K562 (cell line): ENCODE measurements at regions not wholly inside any gene's neighbourhood (a gene's known extent, or its start where the extent isn't known, plus 50 kb on each side); places are given as distances from the start of the nearest gene placed in this dataset.

Experiments used
- ATAC-seq: fragments of 200-7000 bp; cut with Tn5 transposase; 3 replicates; pipeline ENCODE4 v1.9.1; 2020; ENCODE audit warnings: moderate library complexity
- BruUV-seq: library from RNA; stranded (reverse); fragments of 400-500 nt; replicated peaks from 2 replicates; lab custom pipeline; 2021; lab: Mats Ljungman, UMichigan
- CTCF ChIA-PET: fragments of 300-600 bp; formaldehyde crosslinking; extraction: SDS; loops from one replicate; lab custom pipeline; 2021; ENCODE audit warnings: low intra/inter-chr PET ratio; lab: Yijun Ruan, JAX
- POLR2A ChIA-PET: fragments of 300-600, 350-650 bp; sonication (Branson Sonifier 250); formaldehyde crosslinking; extraction: SDS; loops from one replicate; lab custom pipeline; 2021; ENCODE audit warnings: antibody characterized with exemption, inconsistent platforms; lab: Yijun Ruan, JAX
- DNase-seq, 4 experiments: peaks; one replicate each; pipeline versions ENCODE4 v3.0.0 to v3.0.0-alpha.2; 2011 to 2018; ENCODE audit warnings: low spot score in 3 of 4, mixed read lengths in 3 of 4; ENCODE audit errors: extremely low read depth in 1 of 4
- FAIRE-seq: peaks from 2 replicates; lab custom pipeline; 2011; peaks lifted over from hg19 to GRCh38; lab: Jason Lieb, UNC
- H2AFZ ChIP-seq: 2 replicates; pipeline ENCODE4 v1.6.0; 2011; ENCODE audit warnings: low read depth, low read length, control low read depth, inconsistent platforms
- H3K27ac ChIP-seq: fragments of 200-600 bp; 3 replicates; pipeline ENCODE4 v1.8.0; 2011; ENCODE audit warnings: low read depth, mild to moderate bottlenecking, control low read depth, inconsistent platforms, low read length, moderate library complexity, mixed read lengths; ENCODE audit errors: extremely low read depth
- H3K27me3 ChIP-seq, 2 experiments: fragments of 300-600 bp in 1 of 2; 2 replicates in 1 of 2; 3 replicates in 1 of 2; pipeline versions ENCODE4 v1.6.0 to v1.8.0; 2011; ENCODE audit warnings: inconsistent platforms in 2 of 2, low read length in 2 of 2, mild to moderate bottlenecking in 1 of 2, mixed read lengths in 1 of 2, moderate library complexity in 1 of 2; ENCODE audit not compliant: control insufficient read depth in 2 of 2, insufficient read depth in 2 of 2
- H3K36me3 ChIP-seq: fragments of 300-600 bp; 3 replicates; pipeline ENCODE4 v1.8.0; 2011; ENCODE audit warnings: mild to moderate bottlenecking, low read length, inconsistent platforms; ENCODE audit not compliant: control insufficient read depth, insufficient read depth
- H3K4me1 ChIP-seq, 2 experiments: fragments of 200-600 bp in 1 of 2; replicated peaks in 1 of 2; 2 replicates in 1 of 2; 3 replicates in 1 of 2; pipeline versions ENCODE4 v1.5.1 to v1.8.0; 2011; ENCODE audit warnings: inconsistent platforms in 2 of 2, low read length in 2 of 2, mild to moderate bottlenecking in 1 of 2, mixed read lengths in 1 of 2, moderate library complexity in 1 of 2; ENCODE audit not compliant: control insufficient read depth in 2 of 2, insufficient read depth in 2 of 2
- H3K4me2 ChIP-seq: 2 replicates; pipeline ENCODE4 v1.6.1; 2011; ENCODE audit warnings: low read length, control low read depth, inconsistent platforms, mixed read lengths; ENCODE audit not compliant: insufficient read depth
- H3K4me3 ChIP-seq: fragments of 200-600 bp; sonication (generic), shearing (Covaris generic); 2 replicates; pipeline ENCODE4 v1.5.1; 2016; ENCODE audit warnings: control low read depth, inconsistent platforms
- H3K79me2 ChIP-seq: fragments of 200-600 bp; 3 replicates; pipeline ENCODE4 v1.8.0; 2011; ENCODE audit warnings: low read length, inconsistent platforms; ENCODE audit not compliant: control insufficient read depth, insufficient read depth
- H3K9ac ChIP-seq, 2 experiments: 2 replicates each; pipeline versions ENCODE4 v1.6.0 to v1.6.1; 2011; ENCODE audit warnings: low read depth in 2 of 2, low read length in 2 of 2, control low read depth in 1 of 2, inconsistent platforms in 1 of 2, mild to moderate bottlenecking in 1 of 2, mixed read lengths in 1 of 2; ENCODE audit not compliant: insufficient read depth in 1 of 2
- H3K9me1 ChIP-seq: one replicate; pipeline ENCODE4 v1.6.0; 2011; ENCODE audit warnings: inconsistent platforms, mild to moderate bottlenecking, low read length, moderate library complexity; ENCODE audit not compliant: control insufficient read depth, insufficient read depth
- H3K9me3 ChIP-seq: replicated peaks from 2 replicates; pipeline ENCODE4 v1.5.1; 2011; ENCODE audit warnings: low read depth, low read length, inconsistent platforms; ENCODE audit not compliant: control insufficient read depth, insufficient read depth
- H4K20me1 ChIP-seq: replicated peaks from 2 replicates; pipeline ENCODE4 v1.6.1; 2011; ENCODE audit warnings: low read length, inconsistent platforms, mixed read lengths; ENCODE audit not compliant: control insufficient read depth, insufficient read depth
- BHLHE40 ChIP-seq: IDR thresholded peaks from 2 replicates; pipeline ENCODE4 v1.6.1; 2011; ENCODE audit warnings: low read length, improper control_type of control experiment
- CGGBP1 ChIP-seq: fragments of 250-450 bp; sonication (Bioruptor Pico); IDR thresholded peaks from 2 replicates; pipeline ENCODE4 v1.9.0; 2021; ENCODE audit warnings: mild to moderate bottlenecking
- FOS ChIP-seq: IDR thresholded peaks from 3 replicates; pipeline ENCODE4 v1.6.1; 2011; ENCODE audit not compliant: insufficient read length; ENCODE audit errors: extremely low read depth
- HES1 ChIP-seq: fragments of 450-650 bp; IDR thresholded peaks from 2 replicates; pipeline ENCODE4 v1.6.1; 2016; ENCODE audit warnings: low read depth, mild to moderate bottlenecking, moderate library complexity
- HMG20B ChIP-seq: fragments of 250-450 bp; sonication (Bioruptor Pico); IDR thresholded peaks from 2 replicates; pipeline ENCODE4 v1.5.0; 2021; ENCODE audit warnings: mild to moderate bottlenecking
- MITF ChIP-seq: IDR thresholded peaks from 2 replicates; pipeline ENCODE4 v1.6.1; 2014; ENCODE audit warnings: antibody characterized with exemption
- NCOR1 ChIP-seq: fragments of 450-650 bp; IDR thresholded peaks from 2 replicates; pipeline ENCODE4 v1.6.1; 2016; ENCODE audit warnings: mild to moderate bottlenecking, moderate library complexity
- NFATC3 ChIP-seq: fragments of 450-650 bp; IDR thresholded peaks from 2 replicates; pipeline ENCODE4 v1.6.1; 2017; ENCODE audit warnings: mild to moderate bottlenecking
- PHTF2 ChIP-seq: fragments of 250-450 bp; sonication (Bioruptor Pico); IDR thresholded peaks from 2 replicates; pipeline ENCODE4 v1.5.0; 2021; ENCODE audit warnings: mild to moderate bottlenecking
- TCF15 ChIP-seq: fragments of 250-450 bp; sonication (Bioruptor Pico); IDR thresholded peaks from 2 replicates; pipeline ENCODE4 v1.8.0; 2022; ENCODE audit warnings: moderate library complexity, mild to moderate bottlenecking, inconsistent platforms
- THAP12 ChIP-seq: fragments of 250-450 bp; sonication (Bioruptor Pico); IDR thresholded peaks from 2 replicates; pipeline ENCODE4 v1.9.0; 2021; ENCODE audit warnings: mild to moderate bottlenecking, inconsistent platforms
- THRB ChIP-seq: fragments of 450-650 bp; formaldehyde crosslinking; conservative IDR thresholded peaks from 2 replicates; pipeline ENCODE4 v1.4.0; 2022; ENCODE audit warnings: mild to moderate bottlenecking, missing genetic modification characterization
- YBX1 ChIP-seq: fragments of 450-650 bp; IDR thresholded peaks from 2 replicates; pipeline ENCODE4 v1.7.1; 2016; ENCODE audit warnings: mild to moderate bottlenecking
- ZBTB1 ChIP-seq: sonication (generic); formaldehyde crosslinking; IDR thresholded peaks from 2 replicates; pipeline ENCODE4 v1.8.1; 2023; ENCODE audit warnings: missing genetic modification reagents, low read depth, mild to moderate bottlenecking, borderline replicate concordance
- ZBTB43 ChIP-seq: sonication (generic); formaldehyde crosslinking; IDR thresholded peaks from 2 replicates; pipeline ENCODE4 v1.8.0; 2023; ENCODE audit warnings: mild to moderate bottlenecking, missing genetic modification reagents
- ZNF589 ChIP-seq: fragments of 200-800 bp; sonication (Bioruptor generic); IDR thresholded peaks from 2 replicates; pipeline ENCODE4 v1.6.1; 2016; ENCODE audit warnings: low read depth, missing genetic modification characterization, missing compliant biosample characterization
- ZNF764 ChIP-seq: fragments of 250-450 bp; sonication (Bioruptor Pico); IDR thresholded peaks from 2 replicates; pipeline ENCODE4 v1.4.0; 2020; ENCODE audit warnings: low read depth, mild to moderate bottlenecking, moderate library complexity
- WGBS: fragments of 100-300 bp; shearing (Covaris generic); methylation state at CpG from one replicate; pipeline ENCODE4 v1.1.6; 2016; ENCODE audit warnings: low coverage, mixed read lengths; ENCODE audit not compliant: insufficient coverage; ENCODE audit errors: missing lambda C conversion rate; 5-methylcytosine and 5-hydroxymethylcytosine counted together
- in situ Hi-C: fragments of 300-500 bp; cut with MboI; formaldehyde crosslinking; loops from 4 replicates; pipeline ENCODE4 v1.15.0; 2018; ENCODE audit warnings: inconsistent platforms, mixed read lengths
- intact Hi-C: fragments of 100-400 bp; cut with micrococcal nuclease; formaldehyde crosslinking; loops from 2 replicates; pipeline ENCODE4 v1.14.2; 2022

GRCh38 chr9:118967901-118968300 lies 401.3 kb downstream of the BRINP1 start:
- Histone ChIP-seq H3K27me3 (no peaks in the 10 kb centered on the region), H3K27ac (no peak overlapping the region), H3K4me3 (no peak overlapping the region), H2AFZ (no peak overlapping the region), H3K36me3 (no peaks in the 10 kb centered on the region), H4K20me1 (no peaks in the 10 kb centered on the region), H3K4me2 (no peak overlapping the region), H3K9me3 (0 out of 2 replicates have a peak, but pooled peaks cover 1% of the 10 kb centered on the region), H3K79me2 (no peaks in the 10 kb centered on the region), H3K4me1 (no peaks in the 10 kb centered on the region), H3K9me1 (no peaks in the 10 kb centered on the region), H3K9ac (no peak overlapping the region)
- intact Hi-C loops (no loop called here), in situ Hi-C loops (no loop called here)
- no TSS peak for BruUV-seq
- ChIA-PET CTCF (no interaction called here), POLR2A (interaction anchor here (0.7 kb wide), 1 partner anchor 59 kb away, joined by 5 read pairs; no protein-coding TSS in a partner anchor)
- DNase-seq (no peak), FAIRE-seq (no peak), ATAC-seq (no peak)
- WGBS = 0% methylated on average over 3 of the region's 3 CpGs
- no peak for TF ChIP-seq NFATC3
- no peak for TF ChIP-seq CGGBP1
- TF ChIP-seq MITF = no peak
- TF ChIP-seq ZBTB1 (CRISPR knock-in tag) = no peak
- no peak for TF ChIP-seq ZNF764 (CRISPR knock-in tag)
- TF ChIP-seq ZBTB43 (CRISPR knock-in tag) = no peak
- TF ChIP-seq ZNF589 (CRISPR knock-in tag) = no peak
- TF ChIP-seq TCF15 = no peak
- no peak for TF ChIP-seq HES1
- no peak for TF ChIP-seq THRB
- no peak for TF ChIP-seq NCOR1
- no peak for TF ChIP-seq HMG20B (CRISPR knock-in tag)
- TF ChIP-seq BHLHE40 = no peak
- no peak for TF ChIP-seq YBX1
- no peak for TF ChIP-seq PHTF2 (CRISPR knock-in tag)
- TF ChIP-seq FOS = no peak
- TF ChIP-seq THAP12 (CRISPR knock-in tag) = no peak
